H9 (cell line): ENCODE measurements at regions not wholly inside any gene's neighbourhood (a gene's known extent, or its start where the extent isn't known, plus 50 kb on each side); places are given as distances from the start of the nearest gene placed in this dataset.
"Not testable (repeated sequence)": the region's sequence is repeated elsewhere in the genome, so short reads cannot be mapped to it uniquely, and the experiment has no call there.

Experiments used
- DNase-seq: peaks from one replicate; pipeline ENCODE4 v3.0.0-alpha.2; 2017
- H2AFZ ChIP-seq: one replicate; pipeline ENCODE4 v1.6.1; 2013; ENCODE audit warnings: mild to moderate bottlenecking, low read length, control low read depth, moderate library complexity
- H2AK5ac ChIP-seq: 2 replicates; pipeline ENCODE4 v1.6.1; 2013; ENCODE audit warnings: low read length, control low read depth, mixed read lengths; ENCODE audit not compliant: insufficient read length
- H2BK120ac ChIP-seq: one replicate; pipeline ENCODE4 v1.6.1; 2013; ENCODE audit warnings: low read depth, mild to moderate bottlenecking, low read length, control low read depth, inconsistent platforms; ENCODE audit not compliant: poor library complexity, severe bottlenecking
- H2BK12ac ChIP-seq: 2 replicates; pipeline ENCODE4 v1.6.1; 2013; ENCODE audit warnings: low read length, control low read depth, mixed read lengths, low read depth; ENCODE audit not compliant: insufficient read length
- H2BK15ac ChIP-seq: 2 replicates; pipeline ENCODE4 v1.6.1; 2013; ENCODE audit warnings: low read depth, low read length, control low read depth
- H2BK20ac ChIP-seq: one replicate; pipeline ENCODE4 v1.6.1; 2013; ENCODE audit warnings: low read depth, mild to moderate bottlenecking, low read length, control low read depth, inconsistent platforms; ENCODE audit not compliant: poor library complexity, severe bottlenecking
- H2BK5ac ChIP-seq: 2 replicates; pipeline ENCODE4 v1.6.1; 2013; ENCODE audit warnings: low read length, control low read depth, mixed read lengths; ENCODE audit not compliant: insufficient read length
- H3K14ac ChIP-seq: 2 replicates; pipeline ENCODE4 v1.6.1; 2013; ENCODE audit warnings: low read length, control low read depth; ENCODE audit not compliant: insufficient read depth
- H3K18ac ChIP-seq: 2 replicates; pipeline ENCODE4 v1.6.1; 2013; ENCODE audit warnings: low read depth, mild to moderate bottlenecking, mixed read lengths, low read length, control low read depth; ENCODE audit not compliant: insufficient read length
- H3K23ac ChIP-seq: 2 replicates; pipeline ENCODE4 v1.6.1; 2013; ENCODE audit warnings: low read length, control low read depth, mixed read lengths, low read depth; ENCODE audit not compliant: insufficient read length
- H3K23me2 ChIP-seq: 2 replicates; pipeline ENCODE4 v1.6.1; 2013; ENCODE audit warnings: low read depth, mild to moderate bottlenecking, mixed read lengths, low read length, control low read depth; ENCODE audit not compliant: insufficient read length, poor library complexity, severe bottlenecking
- H3K27ac ChIP-seq: 2 replicates; pipeline ENCODE4 v1.5.1; 2013; ENCODE audit warnings: low read length, control low read depth, mixed read lengths, low read depth; ENCODE audit not compliant: insufficient read length
- H3K27me3 ChIP-seq: 2 replicates; pipeline ENCODE4 v1.6.1; 2013; ENCODE audit warnings: low read length, control low read depth, inconsistent platforms; ENCODE audit not compliant: insufficient read depth
- H3K4ac ChIP-seq: 2 replicates; pipeline ENCODE4 v1.6.1; 2013; ENCODE audit warnings: low read depth, mild to moderate bottlenecking, control low read depth, inconsistent platforms, low read length, moderate library complexity
- H3K4me1 ChIP-seq: 2 replicates; pipeline ENCODE4 v1.6.1; 2013; ENCODE audit warnings: low read length, control low read depth, inconsistent platforms; ENCODE audit not compliant: insufficient read depth
- H3K4me2 ChIP-seq: 2 replicates; pipeline ENCODE4 v1.6.1; 2013; ENCODE audit warnings: low read length, control low read depth, mixed read lengths; ENCODE audit not compliant: insufficient read length, insufficient read depth
- H3K56ac ChIP-seq: 2 replicates; pipeline ENCODE4 v1.6.1; 2013; ENCODE audit warnings: low read depth, mild to moderate bottlenecking, mixed read lengths, low read length, control low read depth; ENCODE audit not compliant: insufficient read length
- H3K79me1 ChIP-seq: 2 replicates; pipeline ENCODE4 v1.6.1; 2013; ENCODE audit warnings: low read depth, mild to moderate bottlenecking, moderate library complexity, low read length, control low read depth, inconsistent platforms; ENCODE audit not compliant: insufficient read depth, poor library complexity, severe bottlenecking
- H3K79me2 ChIP-seq: 2 replicates; pipeline ENCODE4 v1.6.1; 2013; ENCODE audit warnings: low read length, control low read depth, inconsistent platforms; ENCODE audit not compliant: insufficient read depth
- H3K9ac ChIP-seq: 2 replicates; pipeline ENCODE4 v1.6.1; 2013; ENCODE audit warnings: low read length, control low read depth, mixed read lengths; ENCODE audit not compliant: insufficient read length; ENCODE audit errors: extremely low read depth
- H3K9me3 ChIP-seq: one replicate; pipeline ENCODE4 v1.6.1; 2013; ENCODE audit warnings: low read depth, low read length, inconsistent platforms; ENCODE audit not compliant: control insufficient read depth
- H3T11ph ChIP-seq: one replicate; pipeline ENCODE4 v1.6.1; 2013; ENCODE audit warnings: mild to moderate bottlenecking, low read length, control low read depth, inconsistent platforms
- H4K20me1 ChIP-seq: one replicate; pipeline ENCODE4 v1.6.1; 2013; ENCODE audit not compliant: control insufficient read depth, insufficient read length, insufficient read depth
- H4K5ac ChIP-seq: 2 replicates; pipeline ENCODE4 v1.6.1; 2013; ENCODE audit warnings: low read depth, mild to moderate bottlenecking, mixed read lengths, low read length, control low read depth; ENCODE audit not compliant: insufficient read length
- H4K8ac ChIP-seq: replicated peaks from 2 replicates; pipeline ENCODE4 v1.6.1; 2013; ENCODE audit warnings: low read length, control low read depth, mixed read lengths, low read depth; ENCODE audit not compliant: insufficient read length
- H4K91ac ChIP-seq: 2 replicates; pipeline ENCODE4 v1.6.1; 2013; ENCODE audit warnings: low read depth, mild to moderate bottlenecking, moderate library complexity, mixed read lengths, low read length, control low read depth; ENCODE audit not compliant: insufficient read length
- H3K27ac Mint-ChIP-seq, 3 experiments: 2 replicates in 2 of 3; 3 replicates in 1 of 3; pipeline ENCODE4 v1.8.0; 2020 to 2021; ENCODE audit warnings: mixed read lengths in 3 of 3, mild to moderate bottlenecking in 1 of 3, moderate library complexity in 1 of 3
- H3K27me3 Mint-ChIP-seq: 2 replicates; pipeline ENCODE4 v1.8.0; 2021; ENCODE audit warnings: low read depth, mild to moderate bottlenecking, moderate library complexity, mixed read lengths
- H3K36me3 Mint-ChIP-seq, 3 experiments: 2 replicates in 2 of 3; 3 replicates in 1 of 3; pipeline ENCODE4 v1.8.0; 2020 to 2021; ENCODE audit warnings: low read depth in 3 of 3, mixed read lengths in 3 of 3; ENCODE audit not compliant: insufficient read depth in 1 of 3
- H3K4me1 Mint-ChIP-seq, 2 experiments: 2 replicates each; pipeline ENCODE4 v1.8.0; 2020; ENCODE audit warnings: mixed read lengths in 2 of 2
- H3K4me3 Mint-ChIP-seq, 2 experiments: 2 replicates in 1 of 2; 3 replicates in 1 of 2; pipeline ENCODE4 v1.8.0; 2020 to 2021; ENCODE audit warnings: mild to moderate bottlenecking in 2 of 2, mixed read lengths in 2 of 2, moderate library complexity in 1 of 2
- H3K9me3 Mint-ChIP-seq, 2 experiments: 2 replicates in 1 of 2; 3 replicates in 1 of 2; pipeline ENCODE4 v1.8.0; 2020; ENCODE audit warnings: mild to moderate bottlenecking in 2 of 2, mixed read lengths in 2 of 2, moderate library complexity in 1 of 2
- WGBS: extraction: QIAGEN DNeasy Blood & Tissue Kit; methylation state at CpG from one replicate; pipeline ENCODE4 v1.1.7; 2013; ENCODE audit warnings: missing lambda C conversion rate, low lambda C conversion rate, mixed read lengths; ENCODE audit not compliant: insufficient read length; ENCODE audit errors: extremely low coverage; 5-methylcytosine and 5-hydroxymethylcytosine counted together

GRCh38 chr15:39262995-39263772, 317.7 kb upstream of the THBS1 start:
- not testable (repeated sequence) for H3K4me3 Mint-ChIP-seq, H3K18ac ChIP-seq, H3K23me2 ChIP-seq, H3K27ac Mint-ChIP-seq, H3K9me3 ChIP-seq, H3K4me2 ChIP-seq, H3K4me1 ChIP-seq, H3K56ac ChIP-seq, H2BK5ac ChIP-seq, H3K27me3 ChIP-seq, H3K36me3 Mint-ChIP-seq, H3K4ac ChIP-seq, H2AK5ac ChIP-seq, H3K9ac ChIP-seq, H3K27ac ChIP-seq, H3K79me1 ChIP-seq, H4K5ac ChIP-seq, H2BK12ac ChIP-seq, H3K27me3 Mint-ChIP-seq, H2BK120ac ChIP-seq, H4K91ac ChIP-seq, H4K20me1 ChIP-seq, H4K8ac ChIP-seq, H3T11ph ChIP-seq, H2AFZ ChIP-seq, H2BK20ac ChIP-seq, H3K9me3 Mint-ChIP-seq, H3K79me2 ChIP-seq, H3K14ac ChIP-seq, H2BK15ac ChIP-seq, H3K23ac ChIP-seq, DNase-seq, H3K4me1 Mint-ChIP-seq
- no CpG with 5 or more reads among the region's 6 CpGs for WGBS
